ENCODE measurements at regions not wholly inside any gene's neighbourhood (a gene's known extent, or its start where the extent isn't known, plus 50 kb on each side); places are given as distances from the start of the nearest gene placed in this dataset.

DNA sequence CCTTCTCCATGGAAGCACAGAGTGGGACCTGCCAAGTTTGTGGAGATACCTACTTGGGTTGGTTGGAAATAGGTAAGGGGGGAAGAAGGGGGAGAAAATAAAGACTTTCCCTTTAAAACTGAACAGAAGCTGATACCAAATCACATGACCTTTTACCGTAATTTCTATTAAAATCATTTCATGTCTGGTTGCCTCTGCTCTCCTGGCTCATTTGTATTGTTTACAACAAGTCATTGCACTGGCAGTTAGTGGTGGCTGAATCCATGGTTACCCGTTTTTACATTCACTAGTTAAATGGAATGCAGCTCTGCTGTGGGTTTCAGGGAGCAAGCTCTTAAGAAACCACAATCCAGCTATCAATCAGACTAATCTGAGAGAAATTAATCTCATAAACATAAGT lies 353.7 kb upstream of the ESRRG start:
- TF ChIP-seq, protein P1, sequence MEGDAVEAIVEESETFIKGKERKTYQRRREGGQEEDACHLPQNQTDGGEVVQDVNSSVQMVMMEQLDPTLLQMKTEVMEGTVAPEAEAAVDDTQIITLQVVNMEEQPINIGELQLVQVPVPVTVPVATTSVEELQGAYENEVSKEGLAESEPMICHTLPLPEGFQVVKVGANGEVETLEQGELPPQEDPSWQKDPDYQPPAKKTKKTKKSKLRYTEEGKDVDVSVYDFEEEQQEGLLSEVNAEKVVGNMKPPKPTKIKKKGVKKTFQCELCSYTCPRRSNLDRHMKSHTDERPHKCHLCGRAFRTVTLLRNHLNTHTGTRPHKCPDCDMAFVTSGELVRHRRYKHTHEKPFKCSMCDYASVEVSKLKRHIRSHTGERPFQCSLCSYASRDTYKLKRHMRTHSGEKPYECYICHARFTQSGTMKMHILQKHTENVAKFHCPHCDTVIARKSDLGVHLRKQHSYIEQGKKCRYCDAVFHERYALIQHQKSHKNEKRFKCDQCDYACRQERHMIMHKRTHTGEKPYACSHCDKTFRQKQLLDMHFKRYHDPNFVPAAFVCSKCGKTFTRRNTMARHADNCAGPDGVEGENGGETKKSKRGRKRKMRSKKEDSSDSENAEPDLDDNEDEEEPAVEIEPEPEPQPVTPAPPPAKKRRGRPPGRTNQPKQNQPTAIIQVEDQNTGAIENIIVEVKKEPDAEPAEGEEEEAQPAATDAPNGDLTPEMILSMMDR (IDR thresholded peaks at IDR 0.05; ENCODE audit: low read depth, low read length) = no peak
- TF ChIP-seq EZH2phosphoT487 (IDR thresholded peaks at IDR 0.05; ENCODE audit: low read depth) = no peak

Measured in OCI-LY3 (cell line).